Mesendoderm (in vitro differentiated cells): ENCODE measurements at regions not wholly inside any gene's neighbourhood (a gene's known extent, or its start where the extent isn't known, plus 50 kb on each side); places are given as distances from the start of the nearest gene placed in this dataset.

Experiments used
- DNase-seq: peaks from one replicate; pipeline ENCODE4 v3.0.0; 2013
- H2AK5ac ChIP-seq: 2 replicates; pipeline ENCODE4 v1.6.1; 2013; ENCODE audit warnings: low read length, inconsistent platforms
- H2BK120ac ChIP-seq: 2 replicates; pipeline ENCODE4 v1.6.1; 2013; ENCODE audit warnings: low read depth, mild to moderate bottlenecking, low read length, moderate library complexity, mixed read lengths
- H2BK15ac ChIP-seq: replicated peaks from 2 replicates; pipeline ENCODE4 v1.6.1; 2013; ENCODE audit warnings: low read depth, mild to moderate bottlenecking, moderate library complexity
- H2BK5ac ChIP-seq: 2 replicates; pipeline ENCODE4 v1.6.1; 2013; ENCODE audit warnings: low read length, inconsistent platforms
- H3K18ac ChIP-seq: 2 replicates; pipeline ENCODE4 v1.6.1; 2013; ENCODE audit warnings: mild to moderate bottlenecking, low read length, mixed read lengths
- H3K23ac ChIP-seq: one replicate; pipeline ENCODE4 v1.6.1; 2013; ENCODE audit warnings: low read length
- H3K27ac ChIP-seq: 2 replicates; pipeline ENCODE4 v1.5.1; 2013; ENCODE audit warnings: low read depth, mild to moderate bottlenecking, inconsistent platforms, low read length, moderate library complexity
- H3K27me3 ChIP-seq: 2 replicates; pipeline ENCODE4 v1.6.1; 2013; ENCODE audit warnings: low read length, control low read depth, mild to moderate bottlenecking, inconsistent platforms; ENCODE audit not compliant: insufficient read depth, poor library complexity
- H3K36me3 ChIP-seq: 2 replicates; pipeline ENCODE4 v1.6.1; 2013; ENCODE audit warnings: low read length, inconsistent platforms; ENCODE audit not compliant: control insufficient read depth, insufficient read depth
- H3K4ac ChIP-seq: one replicate; pipeline ENCODE4 v1.6.1; 2013; ENCODE audit warnings: low read depth, mild to moderate bottlenecking, low read length, moderate library complexity
- H3K4me1 ChIP-seq: 2 replicates; pipeline ENCODE4 v1.6.1; 2013; ENCODE audit warnings: low read depth, low read length, inconsistent platforms; ENCODE audit not compliant: control insufficient read depth
- H3K4me2 ChIP-seq: 2 replicates; pipeline ENCODE4 v1.6.1; 2013; ENCODE audit warnings: low read length
- H3K4me3 ChIP-seq: 2 replicates; pipeline ENCODE4 v1.5.1; 2013; ENCODE audit warnings: mild to moderate bottlenecking, low read length
- H3K56ac ChIP-seq: one replicate; pipeline ENCODE4 v1.6.1; 2013; ENCODE audit warnings: low read length
- H3K79me1 ChIP-seq: 2 replicates; pipeline ENCODE4 v1.6.1; 2013; ENCODE audit warnings: low read length, inconsistent platforms
- H3K79me2 ChIP-seq: 2 replicates; pipeline ENCODE4 v1.6.1; 2013; ENCODE audit warnings: mild to moderate bottlenecking, low read length; ENCODE audit not compliant: control insufficient read depth, insufficient read depth
- H3K9ac ChIP-seq: 2 replicates; pipeline ENCODE4 v1.6.1; 2013; ENCODE audit warnings: low read length, inconsistent platforms
- H4K5ac ChIP-seq: one replicate; pipeline ENCODE4 v1.6.1; 2013; ENCODE audit warnings: low read length
- H4K8ac ChIP-seq: one replicate; pipeline ENCODE4 v1.6.1; 2013; ENCODE audit warnings: low read depth, mild to moderate bottlenecking, control low read depth, low read length, moderate library complexity
- WGBS: extraction: QIAGEN DNeasy Blood & Tissue Kit; methylation state at CpG from one replicate; pipeline ENCODE4 v1.1.7; 2013; ENCODE audit warnings: low lambda C conversion rate, missing lambda C conversion rate; ENCODE audit not compliant: insufficient coverage; ENCODE audit errors: extremely low coverage; 5-methylcytosine and 5-hydroxymethylcytosine counted together

GRCh38 chr5:111914966-111915636, 158.1 kb upstream of the NREP start:
- WGBS, result no CpG with 5 or more reads among the region's 1 CpG
- no peak overlapping the region for H3K4me3 ChIP-seq
- H3K23ac ChIP-seq, result no peak overlapping the region
- H3K56ac ChIP-seq, result no peak overlapping the region
- H3K79me2 ChIP-seq, result no peaks in the 10 kb centered on the region
- H2BK15ac ChIP-seq, result no peak overlapping the region
- DNase-seq, result peak; percentile 57
- no peak overlapping the region for H2BK5ac ChIP-seq
- no peak overlapping the region for H3K9ac ChIP-seq
- no peak overlapping the region for H3K18ac ChIP-seq
- H3K4me1 ChIP-seq, result no peaks in the 10 kb centered on the region
- H4K8ac ChIP-seq, result no peak overlapping the region
- H3K36me3 ChIP-seq, result no peaks in the 10 kb centered on the region
- no peak overlapping the region for H3K4me2 ChIP-seq
- no peak overlapping the region for H3K4ac ChIP-seq
- H3K27me3 ChIP-seq, result no peaks in the 10 kb centered on the region
- H2BK120ac ChIP-seq, result no peak overlapping the region
- H2AK5ac ChIP-seq, result no peak overlapping the region
- no peaks in the 10 kb centered on the region for H3K79me1 ChIP-seq
- H4K5ac ChIP-seq, result no peak overlapping the region
- H3K27ac ChIP-seq, result no peak overlapping the region

GRCh38 chr5:111902436-111902835, 145.4 kb upstream of the NREP start:
- WGBS, result no CpG with 5 or more reads among the region's 5 CpGs
- Histone ChIP-seq H3K4me1 (no peaks in the 10 kb centered on the region), H3K23ac (no peak overlapping the region), H3K27ac (no peak overlapping the region), H3K27me3 (no peaks in the 10 kb centered on the region), H3K36me3 (no peaks in the 10 kb centered on the region), H3K4me2 (no peak overlapping the region), H4K8ac (no peak overlapping the region), H3K18ac (no peak overlapping the region), H3K79me2 (no peaks in the 10 kb centered on the region), H4K5ac (no peak overlapping the region), H2BK5ac (no peak overlapping the region), H3K56ac (no peak overlapping the region), H3K4me3 (no peak overlapping the region), H2AK5ac (no peak overlapping the region), H2BK120ac (no peak overlapping the region), H3K4ac (no peak overlapping the region), H2BK15ac (no peak overlapping the region), H3K9ac (no peak overlapping the region), H3K79me1 (no peaks in the 10 kb centered on the region)
- no peak for DNase-seq

GRCh38 chr5:111901296-111901695, 144.3 kb upstream of the NREP start:
- no peak overlapping the region for H3K4ac ChIP-seq
- no peak overlapping the region for H3K4me2 ChIP-seq
- H3K27me3 ChIP-seq, result no peaks in the 10 kb centered on the region
- no peak overlapping the region for H2BK5ac ChIP-seq
- H3K79me1 ChIP-seq, result no peaks in the 10 kb centered on the region
- H2BK120ac ChIP-seq, result no peak overlapping the region
- no peak overlapping the region for H4K5ac ChIP-seq
- no peak overlapping the region for H2BK15ac ChIP-seq
- H3K4me1 ChIP-seq, result no peaks in the 10 kb centered on the region
- DNase-seq, result no peak
- no peaks in the 10 kb centered on the region for H3K36me3 ChIP-seq
- no peak overlapping the region for H3K23ac ChIP-seq
- no peaks in the 10 kb centered on the region for H3K79me2 ChIP-seq
- no peak overlapping the region for H4K8ac ChIP-seq
- H3K9ac ChIP-seq, result no peak overlapping the region
- no peak overlapping the region for H3K18ac ChIP-seq
- no CpG with 5 or more reads among the region's 2 CpGs for WGBS
- H3K27ac ChIP-seq, result no peak overlapping the region
- H2AK5ac ChIP-seq, result no peak overlapping the region
- no peak overlapping the region for H3K56ac ChIP-seq
- no peak overlapping the region for H3K4me3 ChIP-seq

GRCh38 chr5:111892949-111893348, 136.0 kb upstream of the NREP start:
- WGBS, result no CpG with 5 or more reads among the region's 1 CpG
- DNase-seq, result no peak
- no peak overlapping the region for H3K23ac ChIP-seq

DNA sequence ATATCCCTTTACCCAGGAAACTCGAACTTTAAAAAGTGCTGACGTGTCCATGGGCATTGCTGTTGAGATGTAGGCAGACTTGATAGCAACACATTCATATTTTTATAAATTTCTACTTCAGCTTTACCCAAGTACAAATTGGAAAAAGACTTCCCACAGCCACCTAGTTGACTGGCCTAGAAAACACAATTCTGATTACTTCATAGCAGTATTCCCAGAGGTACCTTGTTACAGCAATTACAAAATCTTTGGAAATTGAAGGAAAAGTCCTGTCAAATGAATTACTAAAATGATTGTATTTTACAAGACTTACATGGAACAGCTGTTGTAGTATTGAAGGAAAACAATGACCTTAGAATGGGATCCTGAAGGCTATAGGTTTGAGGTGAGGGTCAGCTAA, 130.7 kb upstream of the NREP start:
- no peaks in the 10 kb centered on the region for H3K79me2 ChIP-seq
- H3K56ac ChIP-seq, result no peak overlapping the region
- no peaks in the 10 kb centered on the region for H3K4me1 ChIP-seq
- no peak overlapping the region for H2BK15ac ChIP-seq
- H2BK5ac ChIP-seq, result no peak overlapping the region
- H3K36me3 ChIP-seq, result no peaks in the 10 kb centered on the region
- no peak overlapping the region for H3K4me3 ChIP-seq
- no peak overlapping the region for H3K4me2 ChIP-seq
- no peak overlapping the region for H4K5ac ChIP-seq
- H3K79me1 ChIP-seq, result no peaks in the 10 kb centered on the region
- no peak overlapping the region for H4K8ac ChIP-seq
- no peak for DNase-seq
- H3K4ac ChIP-seq, result no peak overlapping the region
- no peak overlapping the region for H3K27ac ChIP-seq
- no peak overlapping the region for H3K18ac ChIP-seq
- H3K27me3 ChIP-seq, result no peaks in the 10 kb centered on the region
- no peak overlapping the region for H3K23ac ChIP-seq
- H2AK5ac ChIP-seq, result no peak overlapping the region
- H2BK120ac ChIP-seq, result no peak overlapping the region
- WGBS, result no CpG with 5 or more reads among the region's 2 CpGs
- H3K9ac ChIP-seq, result no peak overlapping the region

More at GRCh38 chr5:111892949-111893348, 136.0 kb upstream of the NREP start:
- no peak overlapping the region for H3K4ac ChIP-seq
- H3K56ac ChIP-seq, result no peak overlapping the region
- no peak overlapping the region for H2BK120ac ChIP-seq
- H3K36me3 ChIP-seq, result no peaks in the 10 kb centered on the region
- H2BK5ac ChIP-seq, result no peak overlapping the region
- no peaks in the 10 kb centered on the region for H3K79me1 ChIP-seq
- no peak overlapping the region for H3K4me3 ChIP-seq
- no peak overlapping the region for H4K5ac ChIP-seq
- no peaks in the 10 kb centered on the region for H3K27me3 ChIP-seq
- H2BK15ac ChIP-seq, result no peak overlapping the region
- H2AK5ac ChIP-seq, result no peak overlapping the region
- H3K4me1 ChIP-seq, result no peaks in the 10 kb centered on the region
- H3K4me2 ChIP-seq, result no peak overlapping the region
- H4K8ac ChIP-seq, result no peak overlapping the region
- no peak overlapping the region for H3K27ac ChIP-seq
- no peaks in the 10 kb centered on the region for H3K79me2 ChIP-seq
- H3K18ac ChIP-seq, result no peak overlapping the region
- H3K9ac ChIP-seq, result no peak overlapping the region

DNA sequence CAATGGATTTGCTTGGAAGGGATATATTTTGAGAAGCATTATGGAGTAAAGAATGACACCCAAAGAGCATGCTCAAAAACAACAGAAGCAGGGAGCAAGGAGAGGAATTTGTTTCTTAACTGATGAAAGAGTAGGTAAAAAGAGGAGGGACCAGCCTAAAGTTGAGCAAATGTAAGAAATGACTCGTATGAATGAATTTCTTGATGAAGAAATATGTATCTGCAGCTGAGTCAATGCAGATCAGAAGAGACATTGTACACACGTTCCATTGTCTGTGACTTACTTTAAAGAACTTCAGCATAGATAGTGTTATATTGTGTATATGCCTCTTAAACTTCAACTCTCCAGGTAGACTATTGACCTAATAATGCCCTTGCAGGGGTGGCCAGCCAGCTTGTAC, 112.7 kb upstream of the NREP start:
- WGBS, result no CpG with 5 or more reads among the region's 2 CpGs
- H3K56ac ChIP-seq, result no peak overlapping the region
- no peak overlapping the region for H2BK15ac ChIP-seq
- H3K4me2 ChIP-seq, result no peak overlapping the region
- H3K9ac ChIP-seq, result no peak overlapping the region
- no peak overlapping the region for H2AK5ac ChIP-seq
- H3K79me1 ChIP-seq, result no peaks in the 10 kb centered on the region
- H2BK5ac ChIP-seq, result no peak overlapping the region
- H3K79me2 ChIP-seq, result no peaks in the 10 kb centered on the region
- H3K4ac ChIP-seq, result no peak overlapping the region
- no peak overlapping the region for H3K27ac ChIP-seq
- H3K18ac ChIP-seq, result no peak overlapping the region
- no peaks in the 10 kb centered on the region for H3K36me3 ChIP-seq
- no peak overlapping the region for H4K5ac ChIP-seq
- DNase-seq, result no peak
- H3K27me3 ChIP-seq, result no peaks in the 10 kb centered on the region
- no peak overlapping the region for H4K8ac ChIP-seq
- no peak overlapping the region for H2BK120ac ChIP-seq
- no peak overlapping the region for H3K23ac ChIP-seq
- H3K4me3 ChIP-seq, result no peak overlapping the region
- H3K4me1 ChIP-seq, result no peaks in the 10 kb centered on the region
